MM.1S (cell line): ENCODE measurements at regions not wholly inside any gene's neighbourhood (a gene's known extent, or its start where the extent isn't known, plus 50 kb on each side); places are given as distances from the start of the nearest gene placed in this dataset.

Source experiments
- DNase-seq: peaks from one replicate; pipeline ENCODE4 v3.0.0-alpha.2; 2015
- H2AFZ ChIP-seq: fragments of 300-600 bp; sonication (generic); 2 replicates; pipeline ENCODE4 v1.6.0; 2016; ENCODE audit warnings: antibody characterized with exemption, low read length
- H3F3A ChIP-seq: fragments of 300-600 bp; sonication (generic); 2 replicates; pipeline ENCODE4 v1.6.1; 2016; ENCODE audit warnings: mild to moderate bottlenecking, antibody characterized with exemption, low read length, moderate library complexity, mixed read lengths; ENCODE audit not compliant: insufficient read depth
- H3K27ac ChIP-seq: fragments of 300-600 bp; sonication (generic); 2 replicates; pipeline ENCODE4 v1.5.1; 2016; ENCODE audit warnings: mild to moderate bottlenecking, low read length
- H3K27me3 ChIP-seq: fragments of 300-600 bp; sonication (generic); replicated peaks from 2 replicates; pipeline ENCODE4 v1.6.0; 2016; ENCODE audit warnings: low read length; ENCODE audit not compliant: insufficient read depth
- H3K36me3 ChIP-seq: fragments of 300-600 bp; sonication (generic); replicated peaks from 2 replicates; pipeline ENCODE4 v1.6.1; 2016; ENCODE audit warnings: mild to moderate bottlenecking, low read length, mixed read lengths; ENCODE audit not compliant: insufficient read depth
- H3K4me1 ChIP-seq: fragments of 300-600 bp; sonication (generic); 2 replicates; pipeline ENCODE4 v1.6.1; 2016; ENCODE audit warnings: low read length, mixed read lengths
- H3K4me2 ChIP-seq: fragments of 300-600 bp; sonication (generic); 2 replicates; pipeline ENCODE4 v1.6.0; 2016; ENCODE audit warnings: low read depth, low read length
- H3K4me3 ChIP-seq: fragments of 300-600 bp; sonication (generic); 2 replicates; pipeline ENCODE4 v1.5.1; 2016; ENCODE audit warnings: low read length, mixed read lengths
- H3K79me2 ChIP-seq: fragments of 300-600 bp; sonication (generic); 2 replicates; pipeline ENCODE4 v1.6.1; 2016; ENCODE audit warnings: mixed run types, low read length, mixed read lengths
- H3K9ac ChIP-seq: fragments of 300-600 bp; sonication (generic); 2 replicates; pipeline ENCODE4 v1.6.1; 2016; ENCODE audit warnings: low read length, mixed read lengths
- H3K9me2 ChIP-seq: fragments of 300-600 bp; sonication (generic); replicated peaks from 2 replicates; pipeline ENCODE4 v1.6.1; 2016; ENCODE audit warnings: mild to moderate bottlenecking, low read length, mixed read lengths; ENCODE audit not compliant: insufficient read depth
- H3K9me3 ChIP-seq: fragments of 300-600 bp; sonication (generic); replicated peaks from 2 replicates; pipeline ENCODE4 v1.6.1; 2016; ENCODE audit warnings: mild to moderate bottlenecking, low read length, mixed read lengths; ENCODE audit not compliant: insufficient read depth
- H4K20me1 ChIP-seq: fragments of 300-600 bp; sonication (generic); 2 replicates; pipeline ENCODE4 v1.6.1; 2016; ENCODE audit warnings: mild to moderate bottlenecking, low read length, moderate library complexity, mixed read lengths; ENCODE audit not compliant: insufficient read depth
- EZH2 ChIP-seq: fragments of 300-600 bp; sonication (generic); optimal IDR thresholded peaks from 2 replicates; pipeline ENCODE3; 2017; ENCODE audit warnings: low read depth, mild to moderate bottlenecking, antibody characterized with exemption, low read length, mixed read lengths
- EZH2phosphoT487 ChIP-seq: fragments of 300-600 bp; sonication (generic); IDR thresholded peaks from 2 replicates; pipeline ENCODE4 v1.6.1; 2018; ENCODE audit warnings: antibody characterized with exemption, low read length
- TF ChIP-seq, protein P1 (sequence below): fragments of 300-600 bp; sonication (generic); IDR thresholded peaks from 2 replicates; pipeline ENCODE4 v1.5.1; 2016; ENCODE audit warnings: antibody characterized with exemption, low read length, mixed read lengths

DNA sequence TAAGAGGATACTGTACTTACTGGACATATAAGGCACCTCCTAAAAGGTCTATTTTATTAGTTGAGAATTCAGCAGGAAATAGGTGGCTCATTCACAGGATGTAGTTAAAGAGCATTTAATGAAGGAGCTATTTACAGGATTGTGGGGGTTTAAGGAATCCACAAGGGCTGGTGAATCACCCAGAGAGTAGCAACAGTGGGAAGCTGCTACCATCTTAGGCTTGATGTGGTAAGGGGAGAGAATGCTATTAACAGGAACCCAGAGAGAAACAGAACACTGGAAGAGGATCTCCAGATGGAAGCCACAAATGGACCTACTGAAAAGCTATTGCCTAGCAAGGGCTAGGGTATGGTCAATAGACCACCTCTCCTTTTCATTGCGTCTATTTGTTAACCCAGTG, 52.0 kb upstream of the COL11A1 start:
- Histone ChIP-seq H3K9me3 (no peaks in the 10 kb centered on the region), H2AFZ (no peak overlapping the region), H3K4me1 (no peaks in the 10 kb centered on the region), H3K36me3 (no peaks in the 10 kb centered on the region), H3K4me2 (no peak overlapping the region), H3K4me3 (no peak overlapping the region), H3K27ac (no peak overlapping the region), H3K79me2 (no peaks in the 10 kb centered on the region), H4K20me1 (no peaks in the 10 kb centered on the region), H3F3A (no peaks in the 10 kb centered on the region), H3K27me3 (no peaks in the 10 kb centered on the region), H3K9me2 (no peaks in the 10 kb centered on the region), H3K9ac (no peak overlapping the region)
- no peak for DNase-seq
- TF ChIP-seq EZH2 = no peak
- TF ChIP-seq, protein P1, sequence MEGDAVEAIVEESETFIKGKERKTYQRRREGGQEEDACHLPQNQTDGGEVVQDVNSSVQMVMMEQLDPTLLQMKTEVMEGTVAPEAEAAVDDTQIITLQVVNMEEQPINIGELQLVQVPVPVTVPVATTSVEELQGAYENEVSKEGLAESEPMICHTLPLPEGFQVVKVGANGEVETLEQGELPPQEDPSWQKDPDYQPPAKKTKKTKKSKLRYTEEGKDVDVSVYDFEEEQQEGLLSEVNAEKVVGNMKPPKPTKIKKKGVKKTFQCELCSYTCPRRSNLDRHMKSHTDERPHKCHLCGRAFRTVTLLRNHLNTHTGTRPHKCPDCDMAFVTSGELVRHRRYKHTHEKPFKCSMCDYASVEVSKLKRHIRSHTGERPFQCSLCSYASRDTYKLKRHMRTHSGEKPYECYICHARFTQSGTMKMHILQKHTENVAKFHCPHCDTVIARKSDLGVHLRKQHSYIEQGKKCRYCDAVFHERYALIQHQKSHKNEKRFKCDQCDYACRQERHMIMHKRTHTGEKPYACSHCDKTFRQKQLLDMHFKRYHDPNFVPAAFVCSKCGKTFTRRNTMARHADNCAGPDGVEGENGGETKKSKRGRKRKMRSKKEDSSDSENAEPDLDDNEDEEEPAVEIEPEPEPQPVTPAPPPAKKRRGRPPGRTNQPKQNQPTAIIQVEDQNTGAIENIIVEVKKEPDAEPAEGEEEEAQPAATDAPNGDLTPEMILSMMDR = no peak
- no peak for TF ChIP-seq EZH2phosphoT487
